Peyer's patch (tissue), 4 donors: ENCODE measurements at regions not wholly inside any gene's neighbourhood (a gene's known extent, or its start where the extent isn't known, plus 50 kb on each side); places are given as distances from the start of the nearest gene placed in this dataset.

ENCODE experiments used
- CTCF ChIP-seq, 6 experiments: fragments of 450-650 bp in 4 of 6; fragments of 200-600 bp in 2 of 6; sonication (generic) in 1 of 6; IDR thresholded peaks; one replicate each; pipeline ENCODE4 v1.5.1; 2017 to 2019; ENCODE audit warnings: antibody characterized with exemption in 6 of 6, mild to moderate bottlenecking in 3 of 6, moderate library complexity in 1 of 6
- POLR2A ChIP-seq, 2 donors: fragments of 450-650 bp; IDR thresholded peaks; one replicate each; pipeline ENCODE4 v1.5.1; 2017; ENCODE audit warnings: antibody characterized with exemption in 2 of 2, mild to moderate bottlenecking in 2 of 2, moderate library complexity in 2 of 2

- TF ChIP-seq CTCF (IDR thresholded peaks at IDR 0.05) (no peak), POLR2A (IDR thresholded peaks at IDR 0.05) (no peak)
Measured at GRCh38 chr18:55672574-55673361, 84.8 kb upstream of the TCF4 start.
